Neural cell (in vitro differentiated cells): ENCODE measurements at regions not wholly inside any gene's neighbourhood (a gene's known extent, or its start where the extent isn't known, plus 50 kb on each side); places are given as distances from the start of the nearest gene placed in this dataset.

Experiments used
- H2AFZ ChIP-seq: fragments of 200-600, 300-800 bp; sonication (generic), shearing (Covaris generic); 2 replicates; pipeline ENCODE4 v1.6.0; 2014; ENCODE audit warnings: low read depth, mild to moderate bottlenecking, antibody characterized with exemption, low read length, moderate library complexity
- H3F3A ChIP-seq: fragments of 200-600 bp; shearing (Covaris generic); 2 replicates; pipeline ENCODE4 v1.6.1; 2016; ENCODE audit warnings: mild to moderate bottlenecking, moderate library complexity, mixed read lengths, antibody characterized with exemption, low read length; ENCODE audit not compliant: insufficient read depth, poor library complexity, severe bottlenecking
- H3K27ac ChIP-seq: fragments of 200-600, 300-800 bp; sonication (generic), shearing (Covaris generic); 2 replicates; pipeline ENCODE4 v1.5.1; 2014; ENCODE audit warnings: mild to moderate bottlenecking, low read length, moderate library complexity
- H3K27me3 ChIP-seq: fragments of 300-800, 200-600 bp; sonication (generic), shearing (Covaris generic); 2 replicates; pipeline ENCODE4 v1.6.0; 2014; ENCODE audit warnings: mild to moderate bottlenecking, low read depth, low read length, moderate library complexity; ENCODE audit not compliant: insufficient read depth
- H3K36me3 ChIP-seq: fragments of 300-800, 200-600 bp; sonication (generic), shearing (Covaris generic); 2 replicates; pipeline ENCODE4 v1.5.1; 2014; ENCODE audit warnings: mild to moderate bottlenecking, antibody characterized with exemption, low read length, moderate library complexity; ENCODE audit not compliant: insufficient read depth
- H3K4me2 ChIP-seq: fragments of 300-800, 200-600 bp; sonication (generic), shearing (Covaris generic); 2 replicates; pipeline ENCODE4 v1.6.0; 2014; ENCODE audit warnings: mild to moderate bottlenecking, low read length
- H3K4me3 ChIP-seq: fragments of 300-800, 200-600 bp; sonication (generic), shearing (Covaris generic); 2 replicates; pipeline ENCODE4 v1.5.1; 2014; ENCODE audit warnings: mild to moderate bottlenecking, low read length, moderate library complexity
- H3K79me2 ChIP-seq: fragments of 200-600 bp; shearing (Covaris generic); replicated peaks from 2 replicates; pipeline ENCODE4 v1.6.0; 2014; ENCODE audit warnings: mild to moderate bottlenecking, low read length, moderate library complexity; ENCODE audit not compliant: insufficient read depth
- H3K9ac ChIP-seq: fragments of 300-800, 200-600 bp; sonication (generic), shearing (Covaris generic); 2 replicates; pipeline ENCODE4 v1.6.1; 2016; ENCODE audit warnings: mild to moderate bottlenecking, low read length, mixed read lengths
- H3K9me2 ChIP-seq: fragments of 200-600 bp; shearing (Covaris generic); 2 replicates; pipeline ENCODE4 v1.6.1; 2016; ENCODE audit warnings: mild to moderate bottlenecking, low read length, mixed read lengths; ENCODE audit not compliant: insufficient read depth
- H3K9me3 ChIP-seq: fragments of 200-600, 300-800 bp; sonication (generic), shearing (Covaris generic); 2 replicates; pipeline ENCODE4 v1.6.1; 2016; ENCODE audit warnings: mild to moderate bottlenecking, mixed run types, low read length, moderate library complexity, mixed read lengths
- H4K20me1 ChIP-seq: fragments of 200-600 bp; shearing (Covaris generic); 2 replicates; pipeline ENCODE4 v1.6.1; 2016; ENCODE audit warnings: mild to moderate bottlenecking, mixed run types; ENCODE audit not compliant: insufficient read depth
- CTCF ChIP-seq: fragments of 450-650 bp; IDR thresholded peaks from 2 replicates; pipeline ENCODE4 v1.5.1; 2014; ENCODE audit warnings: antibody characterized with exemption, mild to moderate bottlenecking, moderate library complexity; ENCODE audit not compliant: poor library complexity, severe bottlenecking
- EP300 ChIP-seq: fragments of 450-650 bp; conservative IDR thresholded peaks from 2 replicates; pipeline ENCODE4 v1.6.1; 2014; ENCODE audit warnings: antibody characterized with exemption, mild to moderate bottlenecking, moderate library complexity; ENCODE audit not compliant: poor library complexity, severe bottlenecking
- EZH2 ChIP-seq: fragments of 200-600, 300-800 bp; shearing (Covaris generic), sonication (generic); IDR thresholded peaks from 2 replicates; pipeline ENCODE4 v1.6.1; 2014; ENCODE audit warnings: antibody characterized with exemption, low read length, borderline replicate concordance, mild to moderate bottlenecking; ENCODE audit not compliant: insufficient read depth, poor library complexity, severe bottlenecking
- MXI1 ChIP-seq: fragments of 450-650 bp; conservative IDR thresholded peaks from 2 replicates; pipeline ENCODE4 v1.6.1; 2014; ENCODE audit warnings: antibody characterized with exemption, mild to moderate bottlenecking; ENCODE audit not compliant: poor library complexity, severe bottlenecking
- POLR2AphosphoS5 ChIP-seq: IDR thresholded peaks from 2 replicates; pipeline ENCODE4 v1.6.1; 2012
- RAD21 ChIP-seq: fragments of 450-650 bp; conservative IDR thresholded peaks from 2 replicates; pipeline ENCODE4 v1.6.1; 2014; ENCODE audit warnings: antibody characterized with exemption, mild to moderate bottlenecking, moderate library complexity
- SMC3 ChIP-seq: fragments of 450-650 bp; conservative IDR thresholded peaks from 2 replicates; pipeline ENCODE4 v1.6.1; 2014; ENCODE audit warnings: antibody characterized with exemption, mild to moderate bottlenecking, moderate library complexity; ENCODE audit not compliant: poor library complexity
- TAF1 ChIP-seq: IDR thresholded peaks from 2 replicates; pipeline ENCODE4 v1.6.1; 2012; ENCODE audit warnings: low read depth
- TF ChIP-seq, protein P1 (sequence below): IDR thresholded peaks from 2 replicates; pipeline ENCODE4 v1.6.1; 2012; ENCODE audit warnings: borderline replicate concordance

DNA sequence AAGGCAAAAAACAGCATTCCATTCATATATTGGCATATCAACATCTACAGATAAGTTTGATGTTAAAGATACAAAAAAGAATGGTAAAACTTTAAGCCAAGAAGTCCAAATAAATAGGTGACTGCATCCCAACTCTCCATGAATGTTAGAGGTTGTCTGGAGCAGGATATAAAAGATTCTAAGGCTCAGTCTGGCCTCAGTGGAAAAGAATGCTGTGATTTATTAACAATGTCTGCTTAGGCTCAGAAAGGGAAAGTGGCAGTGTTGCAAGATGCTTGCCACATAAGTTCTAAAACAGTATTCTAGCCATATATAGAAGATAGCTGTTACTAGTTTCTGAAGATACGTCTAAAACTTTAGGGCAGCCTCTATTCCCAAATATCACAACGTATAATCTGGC, 179.8 kb upstream of the NBEA start:
- H3F3A ChIP-seq = no peaks in the 10 kb centered on the region
- no peaks in the 10 kb centered on the region for H4K20me1 ChIP-seq
- H2AFZ ChIP-seq = no peak overlapping the region
- H3K27ac ChIP-seq = no peak overlapping the region
- no peak overlapping the region for H3K4me3 ChIP-seq
- no peak overlapping the region for H3K9ac ChIP-seq
- H3K4me2 ChIP-seq = no peak overlapping the region
- no peaks in the 10 kb centered on the region for H3K27me3 ChIP-seq
- H3K36me3 ChIP-seq = no peaks in the 10 kb centered on the region
- H3K9me2 ChIP-seq = no peaks in the 10 kb centered on the region
- no peaks in the 10 kb centered on the region for H3K9me3 ChIP-seq
- TF ChIP-seq CTCF (no peak), TAF1 (no peak), SMC3 (no peak), MXI1 (no peak), EZH2 (no peak), EP300 (no peak), RAD21 (no peak), POLR2AphosphoS5 (no peak)
- TF ChIP-seq, protein P1, sequence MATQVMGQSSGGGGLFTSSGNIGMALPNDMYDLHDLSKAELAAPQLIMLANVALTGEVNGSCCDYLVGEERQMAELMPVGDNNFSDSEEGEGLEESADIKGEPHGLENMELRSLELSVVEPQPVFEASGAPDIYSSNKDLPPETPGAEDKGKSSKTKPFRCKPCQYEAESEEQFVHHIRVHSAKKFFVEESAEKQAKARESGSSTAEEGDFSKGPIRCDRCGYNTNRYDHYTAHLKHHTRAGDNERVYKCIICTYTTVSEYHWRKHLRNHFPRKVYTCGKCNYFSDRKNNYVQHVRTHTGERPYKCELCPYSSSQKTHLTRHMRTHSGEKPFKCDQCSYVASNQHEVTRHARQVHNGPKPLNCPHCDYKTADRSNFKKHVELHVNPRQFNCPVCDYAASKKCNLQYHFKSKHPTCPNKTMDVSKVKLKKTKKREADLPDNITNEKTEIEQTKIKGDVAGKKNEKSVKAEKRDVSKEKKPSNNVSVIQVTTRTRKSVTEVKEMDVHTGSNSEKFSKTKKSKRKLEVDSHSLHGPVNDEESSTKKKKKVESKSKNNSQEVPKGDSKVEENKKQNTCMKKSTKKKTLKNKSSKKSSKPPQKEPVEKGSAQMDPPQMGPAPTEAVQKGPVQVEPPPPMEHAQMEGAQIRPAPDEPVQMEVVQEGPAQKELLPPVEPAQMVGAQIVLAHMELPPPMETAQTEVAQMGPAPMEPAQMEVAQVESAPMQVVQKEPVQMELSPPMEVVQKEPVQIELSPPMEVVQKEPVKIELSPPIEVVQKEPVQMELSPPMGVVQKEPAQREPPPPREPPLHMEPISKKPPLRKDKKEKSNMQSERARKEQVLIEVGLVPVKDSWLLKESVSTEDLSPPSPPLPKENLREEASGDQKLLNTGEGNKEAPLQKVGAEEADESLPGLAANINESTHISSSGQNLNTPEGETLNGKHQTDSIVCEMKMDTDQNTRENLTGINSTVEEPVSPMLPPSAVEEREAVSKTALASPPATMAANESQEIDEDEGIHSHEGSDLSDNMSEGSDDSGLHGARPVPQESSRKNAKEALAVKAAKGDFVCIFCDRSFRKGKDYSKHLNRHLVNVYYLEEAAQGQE = no peak
- no peaks in the 10 kb centered on the region for H3K79me2 ChIP-seq

- Histone ChIP-seq H3K27ac (no peak overlapping the region), H3K9me2 (no peaks in the 10 kb centered on the region), H2AFZ (no peak overlapping the region), H3K4me2 (no peak overlapping the region), H3K36me3 (no peaks in the 10 kb centered on the region), H4K20me1 (no peaks in the 10 kb centered on the region), H3K4me3 (no peak overlapping the region), H3K27me3 (no peaks in the 10 kb centered on the region), H3K9me3 (no peaks in the 10 kb centered on the region), H3F3A (no peaks in the 10 kb centered on the region), H3K79me2 (no peaks in the 10 kb centered on the region), H3K9ac (no peak overlapping the region)
- TF ChIP-seq SMC3 = no peak
- TF ChIP-seq POLR2AphosphoS5 = no peak
Measured at GRCh38 chr13:34764246-34764645, 177.8 kb upstream of the NBEA start.
